ENCODE measurements at regions not wholly inside any gene's neighbourhood (a gene's known extent, or its start where the extent isn't known, plus 50 kb on each side); places are given as distances from the start of the nearest gene placed in this dataset.

GRCh38 chr5:24232929-24233498 is 411.8 kb downstream of the CDH10 start:
- TF ChIP-seq POLR2A (IDR thresholded peaks at IDR 0.05) (no peak), CTCF (IDR thresholded peaks at IDR 0.05) (no peak)
